EL (cell line): ENCODE measurements at regions not wholly inside any gene's neighbourhood (a gene's known extent, or its start where the extent isn't known, plus 50 kb on each side); places are given as distances from the start of the nearest gene placed in this dataset.
"Not testable (repeated sequence)": the region's sequence is repeated elsewhere in the genome, so short reads cannot be mapped to it uniquely, and the experiment has no call there.

Source experiments
- DNase-seq: peaks from one replicate; pipeline ENCODE4 v3.0.0-alpha.2; 2016

GRCh38 chr16:51839727-51840462 lies 688.8 kb upstream of the SALL1 start:
- DNase-seq = peak; percentile 67

- DNase-seq = no peak
Measured at GRCh38 chr16:51834794-51835193, 683.7 kb upstream of the SALL1 start.

GRCh38 chr16:51834133-51834532 lies 683.1 kb upstream of the SALL1 start:
- DNase-seq = peak; percentile 6

- DNase-seq = no peak
Measured at GRCh38 chr16:51831595-51832367, 680.7 kb upstream of the SALL1 start.

- not testable (repeated sequence) for DNase-seq
Measured at GRCh38 chr16:51831034-51831433, 680.0 kb upstream of the SALL1 start.

GRCh38 chr16:51825779-51826178 lies 674.7 kb upstream of the SALL1 start:
- DNase-seq = no peak

DNA sequence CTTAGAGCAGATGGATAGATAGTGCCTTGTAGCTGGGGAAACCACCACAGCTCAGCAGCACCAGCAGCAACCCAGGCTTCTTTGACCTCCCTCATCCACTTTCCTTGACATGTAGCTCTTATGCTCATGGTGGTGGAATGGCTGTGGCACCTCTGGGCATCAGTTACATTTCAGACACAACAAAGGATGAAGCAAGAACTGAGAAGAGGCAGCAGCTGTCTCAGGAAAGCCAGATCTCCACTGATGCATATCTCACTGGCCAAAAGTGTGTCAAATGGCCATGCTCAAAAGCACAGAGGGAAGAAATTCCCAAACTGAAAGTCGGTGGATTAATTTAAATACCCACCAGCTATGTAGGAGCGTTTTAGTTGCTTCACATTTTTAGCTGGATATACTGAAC lies 671.4 kb upstream of the SALL1 start:
- DNase-seq = no peak

DNA sequence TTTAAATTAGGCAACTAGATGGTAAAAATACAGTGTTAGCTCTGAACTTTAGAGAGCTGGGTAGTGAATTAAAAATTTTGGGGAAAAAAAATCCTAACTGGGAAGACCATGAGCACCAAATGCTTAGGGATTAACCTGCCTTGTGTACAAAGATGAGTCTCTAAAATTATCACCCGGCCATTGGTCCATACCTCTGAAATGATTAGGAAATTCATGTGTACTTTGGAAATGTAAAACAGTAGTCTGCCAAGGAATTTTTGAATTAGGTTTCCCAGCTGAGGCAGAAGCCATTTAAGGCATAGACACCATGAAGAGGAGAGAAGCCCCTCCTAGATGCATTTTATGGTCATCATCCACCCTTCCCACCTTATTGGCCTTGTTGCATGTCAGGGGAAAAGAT lies 670.5 kb upstream of the SALL1 start:
- no peak for DNase-seq

- no peak for DNase-seq
Measured at GRCh38 chr16:51820176-51820575, 669.1 kb upstream of the SALL1 start.

GRCh38 chr16:51818342-51818944 lies 667.4 kb upstream of the SALL1 start:
- DNase-seq = peak; percentile 37

DNA sequence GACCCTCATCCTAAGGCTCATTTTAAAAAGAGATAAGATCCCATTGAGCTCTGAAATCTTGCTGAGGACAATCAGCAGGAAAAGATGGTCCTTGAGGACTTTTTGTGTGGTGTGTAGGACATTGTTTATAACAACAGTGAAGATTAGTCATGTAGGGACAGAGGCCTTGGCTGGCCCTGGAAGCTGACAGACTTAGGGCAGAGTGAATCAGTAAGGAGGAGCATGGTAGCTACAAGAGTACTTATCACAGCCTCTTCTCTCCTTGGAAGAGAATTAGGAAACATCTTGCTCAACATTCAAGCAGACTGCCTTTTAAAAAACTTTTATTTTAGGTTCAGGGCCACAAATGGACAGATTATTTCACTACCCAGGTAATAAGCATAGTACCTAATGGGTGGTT lies 665.9 kb upstream of the SALL1 start:
- DNase-seq = no peak

GRCh38 chr16:51815523-51815922 lies 664.5 kb upstream of the SALL1 start:
- DNase-seq = no peak

- DNase-seq = no peak
Measured at GRCh38 chr16:51814617-51815016, 663.5 kb upstream of the SALL1 start.

GRCh38 chr16:51813609-51814008 lies 662.5 kb upstream of the SALL1 start:
- DNase-seq = no peak

GRCh38 chr16:51812945-51813344 lies 661.9 kb upstream of the SALL1 start:
- DNase-seq = no peak

DNA sequence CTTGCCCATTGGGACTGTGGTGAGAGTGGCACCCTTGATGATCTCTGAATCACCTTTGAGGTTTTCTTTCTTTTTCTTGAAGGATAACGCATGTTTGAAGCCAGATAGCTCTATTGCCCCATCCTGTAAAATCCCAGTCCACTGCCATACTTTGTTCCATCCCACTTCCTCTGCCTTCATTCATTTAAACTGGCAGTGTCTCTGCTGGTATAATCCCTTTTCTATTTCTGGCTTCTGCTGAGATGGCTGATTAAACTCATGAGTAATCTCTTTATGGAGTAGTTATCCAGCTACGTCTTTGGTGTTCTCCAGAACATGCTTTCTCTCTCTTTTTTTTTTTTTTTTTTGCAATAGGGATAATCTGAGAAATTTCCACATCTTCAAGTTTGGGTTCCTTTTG lies 656.5 kb upstream of the SALL1 start:
- no peak for DNase-seq

DNA sequence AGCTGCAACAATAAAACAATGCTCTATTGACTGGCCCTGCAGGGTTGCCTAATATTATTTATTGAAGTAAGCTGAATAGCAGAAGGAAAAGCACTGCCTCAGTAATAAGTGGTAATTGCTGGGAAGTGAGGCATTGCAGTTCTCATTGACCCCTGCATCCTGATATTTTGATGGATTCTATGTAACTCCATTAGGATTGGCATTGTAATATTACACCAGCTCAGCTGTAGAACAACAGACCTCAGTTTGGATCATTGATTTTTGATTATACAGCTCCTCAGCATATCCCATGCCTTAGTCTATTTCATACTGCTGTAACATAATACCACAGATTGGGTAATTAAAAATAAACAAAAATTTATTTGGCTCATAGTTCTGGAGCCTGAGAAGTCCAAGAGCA lies 650.6 kb upstream of the SALL1 start:
- no peak for DNase-seq

DNA sequence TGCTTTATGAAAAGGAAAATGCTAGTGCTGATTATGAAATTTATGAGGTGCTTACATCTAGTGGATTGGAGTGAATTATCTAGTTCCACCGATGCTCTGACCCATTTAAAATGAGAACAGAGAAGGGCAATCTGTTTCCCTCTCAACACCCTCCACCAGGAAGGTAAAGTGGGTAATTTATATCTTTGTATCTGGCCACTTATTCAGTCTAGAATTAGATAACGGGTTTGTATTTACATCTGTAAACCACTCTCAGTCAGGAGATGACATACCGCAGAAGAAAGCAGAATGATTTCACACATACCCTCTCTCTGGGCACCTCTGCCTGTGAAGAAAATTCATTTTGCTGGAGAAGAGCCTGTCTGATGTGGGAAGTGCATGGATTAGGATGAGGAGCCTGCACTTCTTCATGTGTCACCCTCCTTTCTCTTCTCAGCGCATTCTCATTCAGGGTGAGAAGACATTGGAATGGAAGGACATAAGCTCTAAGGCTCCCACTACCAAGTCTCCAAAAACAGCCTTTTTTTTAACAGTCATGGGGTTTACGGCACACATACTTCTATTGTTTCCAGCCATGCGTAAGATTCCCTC lies 646.7 kb upstream of the SALL1 start:
- no peak for DNase-seq

DNA sequence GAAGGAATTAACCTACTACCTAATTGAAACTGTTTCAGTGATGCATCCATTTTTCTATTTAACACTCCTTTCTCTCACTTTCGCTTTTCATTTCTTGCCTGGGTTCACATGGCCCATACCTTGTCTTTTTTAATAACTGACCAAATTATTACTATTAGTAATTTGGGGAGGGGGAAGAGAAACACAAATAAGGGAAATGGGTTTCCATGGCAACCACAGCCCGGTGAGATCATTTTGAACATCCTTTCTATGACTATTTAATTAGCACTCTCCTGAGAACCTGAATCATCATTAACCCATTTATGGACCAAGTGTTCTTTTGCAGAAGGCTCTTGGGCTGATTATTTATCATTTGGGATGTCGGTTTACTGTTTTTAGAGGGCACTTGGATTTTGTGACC lies 628.2 kb upstream of the SALL1 start:
- no peak for DNase-seq

DNA sequence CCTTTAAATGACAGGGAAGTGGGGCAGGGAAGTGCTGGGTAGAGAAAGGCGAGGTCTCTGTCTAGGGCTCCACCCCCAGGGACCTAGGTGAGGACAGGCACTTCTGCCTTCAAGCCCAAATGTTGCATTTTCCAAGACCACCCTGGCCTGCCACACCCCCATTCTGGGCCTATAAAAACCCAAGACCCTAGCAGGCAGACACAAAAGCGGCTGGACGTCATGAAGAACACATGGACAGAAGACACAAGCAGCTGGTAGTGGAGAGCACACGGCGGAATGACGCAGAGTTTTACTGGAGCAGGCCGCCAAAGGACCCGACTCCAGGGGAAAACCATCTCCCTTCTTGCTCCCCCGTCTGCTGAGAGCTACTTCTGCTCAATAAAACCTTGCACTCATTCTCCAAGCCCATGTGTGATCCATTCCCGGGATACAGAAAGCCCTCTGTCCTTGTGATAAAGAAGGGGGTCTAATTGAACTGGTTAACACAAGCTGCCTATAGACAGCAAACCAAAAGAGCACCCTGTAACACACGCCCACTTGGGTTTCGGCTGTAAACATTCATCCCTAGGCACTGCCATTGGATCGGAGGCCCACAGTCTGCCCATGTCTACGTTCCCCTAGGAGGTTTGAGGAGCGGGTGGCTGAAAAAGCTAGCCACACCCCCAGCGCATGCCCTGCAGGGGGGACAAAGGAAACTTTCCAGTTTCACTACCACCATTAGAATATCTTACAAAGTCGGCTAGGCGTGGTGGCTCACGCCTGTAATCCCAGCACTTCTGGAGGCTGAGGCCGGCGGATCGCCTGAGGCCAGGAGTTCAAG lies 622.2 kb upstream of the SALL1 start:
- no peak for DNase-seq

- DNase-seq = no peak
Measured at GRCh38 chr16:51766739-51767138, 615.7 kb upstream of the SALL1 start.

DNA sequence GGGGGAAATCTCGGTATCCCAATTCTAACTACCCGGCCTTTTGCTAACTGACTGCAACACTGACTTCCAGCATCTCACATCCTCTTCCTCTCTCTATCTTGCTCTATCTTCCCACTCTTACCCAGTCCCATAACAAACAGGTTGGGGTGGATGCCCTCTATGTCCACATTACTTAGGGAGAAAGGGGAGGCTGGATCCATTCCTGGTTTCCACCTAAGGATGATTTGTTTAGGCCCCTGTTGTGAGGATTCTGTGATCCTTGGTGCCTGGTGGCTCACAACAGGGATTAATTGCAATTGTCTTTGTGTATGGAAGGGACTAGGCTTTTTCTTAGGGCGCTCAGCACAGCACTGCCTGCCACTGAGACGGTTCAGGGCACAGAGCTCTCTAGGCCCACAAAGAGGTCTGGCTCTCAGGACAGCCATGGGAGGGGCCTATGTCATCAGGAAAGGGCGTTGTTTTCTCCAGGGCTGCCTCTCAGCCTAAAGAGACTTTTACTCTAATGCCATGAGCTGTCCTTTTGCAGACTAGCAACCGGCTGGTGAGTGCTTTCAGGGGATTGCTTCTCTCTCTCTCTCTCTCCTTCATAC lies 612.1 kb upstream of the SALL1 start:
- DNase-seq = no peak
